ENCODE measurements at regions not wholly inside any gene's neighbourhood (a gene's known extent, or its start where the extent isn't known, plus 50 kb on each side); places are given as distances from the start of the nearest gene placed in this dataset.

DNA sequence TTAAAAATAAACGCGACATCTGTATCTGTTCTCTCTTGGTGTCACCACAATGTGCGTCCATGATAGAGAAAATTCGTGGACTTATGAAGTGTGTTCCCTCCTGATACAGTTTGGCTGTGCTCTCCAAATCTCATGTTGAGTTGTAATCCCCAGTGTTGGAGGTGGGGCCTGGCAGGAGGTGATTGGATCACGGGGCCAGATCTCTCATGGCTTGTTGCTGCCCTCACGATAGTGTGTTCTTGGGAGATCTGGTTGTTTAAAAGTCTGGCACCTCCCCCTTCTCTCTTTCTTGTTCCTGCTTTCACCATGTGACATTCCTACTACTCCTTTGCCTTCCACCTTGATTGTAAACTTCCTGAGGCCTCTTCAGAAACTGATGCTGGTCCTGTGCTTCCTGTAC is 229.4 kb upstream of the MYO3A start:
- H3K4me3 ChIP-seq (ENCODE audit: control insufficient read depth, low read depth, low read length): no peak overlapping the region
- no peak for DNase-seq (ENCODE audit: low read depth)
- TF ChIP-seq, protein P1, sequence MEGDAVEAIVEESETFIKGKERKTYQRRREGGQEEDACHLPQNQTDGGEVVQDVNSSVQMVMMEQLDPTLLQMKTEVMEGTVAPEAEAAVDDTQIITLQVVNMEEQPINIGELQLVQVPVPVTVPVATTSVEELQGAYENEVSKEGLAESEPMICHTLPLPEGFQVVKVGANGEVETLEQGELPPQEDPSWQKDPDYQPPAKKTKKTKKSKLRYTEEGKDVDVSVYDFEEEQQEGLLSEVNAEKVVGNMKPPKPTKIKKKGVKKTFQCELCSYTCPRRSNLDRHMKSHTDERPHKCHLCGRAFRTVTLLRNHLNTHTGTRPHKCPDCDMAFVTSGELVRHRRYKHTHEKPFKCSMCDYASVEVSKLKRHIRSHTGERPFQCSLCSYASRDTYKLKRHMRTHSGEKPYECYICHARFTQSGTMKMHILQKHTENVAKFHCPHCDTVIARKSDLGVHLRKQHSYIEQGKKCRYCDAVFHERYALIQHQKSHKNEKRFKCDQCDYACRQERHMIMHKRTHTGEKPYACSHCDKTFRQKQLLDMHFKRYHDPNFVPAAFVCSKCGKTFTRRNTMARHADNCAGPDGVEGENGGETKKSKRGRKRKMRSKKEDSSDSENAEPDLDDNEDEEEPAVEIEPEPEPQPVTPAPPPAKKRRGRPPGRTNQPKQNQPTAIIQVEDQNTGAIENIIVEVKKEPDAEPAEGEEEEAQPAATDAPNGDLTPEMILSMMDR (conservative IDR thresholded peaks at IDR 0.05; ENCODE audit: control insufficient read depth, insufficient read depth, low read depth, low read length): no peak

DNA sequence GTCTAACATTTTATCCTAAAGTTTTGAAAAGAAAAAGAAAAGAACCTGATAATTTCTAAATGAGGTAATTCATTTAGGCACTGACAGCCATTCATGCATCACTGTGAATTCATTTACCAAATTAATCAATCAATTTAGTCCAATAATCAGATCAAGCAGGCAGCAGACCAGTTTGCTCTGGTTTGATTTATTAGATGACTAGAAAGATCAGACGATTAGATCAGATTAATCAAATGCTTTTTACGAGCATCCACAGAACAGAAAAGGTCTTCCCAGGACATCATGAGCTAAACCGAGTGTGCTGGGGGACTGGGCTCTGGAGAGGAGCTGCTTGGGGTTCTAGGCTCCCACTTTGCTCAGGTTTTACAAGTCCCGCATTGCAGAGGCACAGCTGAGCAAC is 226.5 kb upstream of the MYO3A start:
- H3K4me3 ChIP-seq (ENCODE audit: control insufficient read depth, low read depth, low read length): no peak overlapping the region
- no peak for DNase-seq (ENCODE audit: low read depth)
- TF ChIP-seq, protein P1 (conservative IDR thresholded peaks at IDR 0.05; ENCODE audit: control insufficient read depth, insufficient read depth, low read depth, low read length): no peak

DNA sequence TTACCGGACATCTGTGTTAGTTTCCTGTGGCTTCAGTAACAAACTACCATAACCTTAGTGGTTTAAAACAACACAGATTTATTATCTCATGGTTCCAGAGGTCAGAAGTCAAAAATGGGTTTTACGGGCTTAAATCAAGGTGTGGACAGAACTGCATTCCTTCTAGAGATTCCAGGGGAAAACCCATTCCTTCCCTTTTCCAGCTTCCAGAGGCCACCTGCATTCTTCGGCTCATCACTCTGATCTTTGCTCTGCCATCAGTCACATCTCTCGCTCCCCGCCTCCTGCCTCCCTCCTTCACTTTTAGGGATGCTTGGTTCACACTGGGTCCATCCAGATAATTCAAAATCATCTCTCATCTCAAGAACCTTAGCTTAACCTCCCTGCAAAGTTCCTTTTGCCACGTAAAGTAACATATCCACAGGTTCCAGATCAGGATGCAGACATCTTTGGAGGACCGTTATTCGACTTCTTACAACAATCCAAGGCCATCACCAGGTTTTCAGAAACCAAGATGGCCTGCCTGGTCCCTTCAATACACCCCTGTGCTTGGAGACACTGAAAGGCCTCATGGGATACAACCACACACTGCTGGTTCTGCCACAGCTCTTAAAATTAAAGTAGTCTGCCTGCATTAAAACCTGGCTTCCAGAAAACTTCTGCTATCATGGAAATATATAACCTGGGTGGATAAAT is 225.9 kb upstream of the MYO3A start:
- DNase-seq (ENCODE audit: low read depth): no peak
- no peak overlapping the region for H3K4me3 ChIP-seq (ENCODE audit: control insufficient read depth, low read depth, low read length)
- TF ChIP-seq, protein P1 (conservative IDR thresholded peaks at IDR 0.05; ENCODE audit: control insufficient read depth, insufficient read depth, low read depth, low read length): no peak

DNA sequence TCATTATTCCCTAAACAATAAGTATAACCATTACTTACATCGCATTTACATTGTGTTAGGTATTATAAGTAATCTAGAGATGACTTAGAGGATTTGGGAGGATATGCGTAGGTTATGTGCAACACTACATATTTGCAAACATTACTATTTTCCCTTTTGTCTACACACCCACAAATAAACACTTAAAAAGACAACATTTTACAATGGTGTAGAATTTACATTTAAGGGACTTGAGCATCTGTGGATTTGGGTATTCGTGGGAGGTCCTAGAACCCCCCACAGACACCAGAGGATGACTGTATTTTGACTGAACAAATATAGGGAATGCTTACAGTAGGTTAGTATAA is 220.2 kb upstream of the MYO3A start:
- TF ChIP-seq, protein P1 (conservative IDR thresholded peaks at IDR 0.05; ENCODE audit: control insufficient read depth, insufficient read depth, low read depth, low read length): no peak
- no peak for DNase-seq (ENCODE audit: low read depth)
- H3K4me3 ChIP-seq (ENCODE audit: control insufficient read depth, low read depth, low read length): no peak overlapping the region

DNA sequence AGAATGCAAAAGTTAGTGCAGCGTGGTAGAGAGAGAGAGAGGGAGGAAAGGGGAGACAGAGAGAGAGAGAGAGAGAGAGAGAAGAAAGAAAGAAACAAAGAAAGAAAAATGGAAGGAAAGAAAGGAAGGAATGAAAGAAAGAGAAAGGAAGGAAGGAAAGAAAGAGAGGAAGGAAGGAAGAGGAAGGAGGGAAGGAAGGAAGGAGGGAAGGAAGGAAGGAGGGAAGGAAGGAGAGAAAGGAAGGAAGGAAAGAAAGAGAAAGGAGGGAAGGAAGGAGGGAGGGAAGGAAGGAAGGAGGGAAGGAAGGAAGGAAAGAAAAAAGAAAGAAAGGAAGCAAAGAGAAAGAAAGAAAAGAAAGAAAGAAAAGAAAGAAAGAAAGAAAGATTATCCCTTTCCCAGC is 209.8 kb upstream of the MYO3A start:
- H3K4me3 ChIP-seq (ENCODE audit: control insufficient read depth, low read depth, low read length): no peak overlapping the region
- TF ChIP-seq, protein P1 (conservative IDR thresholded peaks at IDR 0.05; ENCODE audit: control insufficient read depth, insufficient read depth, low read depth, low read length): no peak
- DNase-seq (ENCODE audit: low read depth): no peak

DNA sequence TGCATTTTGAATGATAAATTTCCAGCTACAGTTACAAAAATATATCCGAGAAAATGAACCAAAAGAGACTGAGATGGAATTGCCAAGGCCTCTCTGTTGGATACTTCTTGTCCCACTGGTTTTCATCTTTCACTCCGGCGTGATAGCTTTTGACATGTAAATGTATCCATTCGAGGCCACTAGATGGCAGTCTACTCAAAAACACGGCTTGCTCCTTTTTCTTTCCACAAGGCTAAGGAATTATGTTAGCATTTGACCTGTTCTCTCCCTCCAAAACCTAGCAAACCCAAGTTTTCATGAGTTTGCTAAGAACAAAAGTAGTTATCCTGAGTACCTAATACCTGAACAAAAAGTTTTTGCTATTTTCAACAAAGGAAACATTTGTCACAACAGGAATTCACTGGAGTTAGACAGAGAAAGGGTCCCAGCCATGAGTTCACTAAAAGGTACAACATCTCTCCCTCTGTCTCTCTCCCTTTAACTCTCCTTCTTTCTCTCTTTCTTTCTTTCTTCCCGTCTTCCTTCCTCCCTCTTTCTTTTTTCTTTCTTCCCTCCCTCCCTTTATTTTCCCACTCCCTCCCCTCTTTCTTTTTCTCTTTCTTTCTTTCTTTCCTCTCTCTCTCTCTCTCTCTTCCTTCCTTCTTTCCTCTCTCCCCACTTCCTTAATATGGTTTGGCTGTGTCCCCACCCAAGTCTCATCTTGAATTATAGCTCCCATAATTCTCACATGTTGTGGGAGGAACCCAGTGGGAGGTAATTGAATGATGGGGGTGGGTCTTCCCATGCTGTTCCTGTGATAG is 207.9 kb upstream of the MYO3A start:
- TF ChIP-seq, protein P1 (conservative IDR thresholded peaks at IDR 0.05; ENCODE audit: control insufficient read depth, insufficient read depth, low read depth, low read length): peak; percentile 71
- DNase-seq (ENCODE audit: low read depth): peak; percentile 56
- no peak overlapping the region for H3K4me3 ChIP-seq (ENCODE audit: control insufficient read depth, low read depth, low read length)

Data from fibroblast of mammary gland (primary cell).